Liver (tissue), 3 donors: ENCODE measurements at regions not wholly inside any gene's neighbourhood (a gene's known extent, or its start where the extent isn't known, plus 50 kb on each side); places are given as distances from the start of the nearest gene placed in this dataset.

ENCODE experiments used
- CTCF ChIP-seq: fragments of 150-350 bp; IDR thresholded peaks from 2 replicates; pipeline ENCODE4 v1.5.1; 2017; ENCODE audit warnings: improper control_type of control experiment, low read depth, low read length; ENCODE audit not compliant: missing input control
- FOXA1 ChIP-seq: IDR thresholded peaks from 2 replicates; pipeline ENCODE4 v1.6.1; 2016; ENCODE audit warnings: antibody characterized with exemption
- MAX ChIP-seq: IDR thresholded peaks from 2 replicates; pipeline ENCODE4 v1.6.1; 2016; ENCODE audit warnings: antibody characterized with exemption
- RAD21 ChIP-seq, 2 donors: IDR thresholded peaks; 2 replicates each; pipeline ENCODE4 v1.6.1; 2016; ENCODE audit warnings: antibody characterized with exemption in 2 of 2, mild to moderate bottlenecking in 2 of 2
- REST ChIP-seq: IDR thresholded peaks from 2 replicates; pipeline ENCODE4 v1.6.1; 2016; ENCODE audit warnings: antibody characterized with exemption, mild to moderate bottlenecking
- RXRA ChIP-seq, 2 donors: IDR thresholded peaks; 2 replicates each; pipeline ENCODE4 v1.6.1; 2017 to 2018; ENCODE audit warnings: antibody characterized with exemption in 2 of 2, mild to moderate bottlenecking in 1 of 2
- TAF1 ChIP-seq: conservative IDR thresholded peaks from 2 replicates; pipeline ENCODE4 v1.6.1; 2016; ENCODE audit warnings: antibody characterized with exemption, mild to moderate bottlenecking
- YY1 ChIP-seq: IDR thresholded peaks from 2 replicates; pipeline ENCODE4 v1.6.1; 2016; ENCODE audit warnings: antibody characterized with exemption, mild to moderate bottlenecking
- donor health status: healthy.
- donor health status: healthy.

- TF ChIP-seq TAF1 (no peak), YY1 (no peak), RXRA (IDR thresholded peaks at IDR 0.05) (peak in 1 of 2 donors; percentile 37), CTCF (no peak), REST (no peak), RAD21 (IDR thresholded peaks at IDR 0.05) (no peak), FOXA1 (no peak), MAX (no peak)
Observed at GRCh38 chr17:78290721-78291120, 59.3 kb downstream of the TMEM235 start.
